Activated CD8-positive, alpha-beta memory T cell treated with anti-CD3 and anti-CD28 coated beads, Interleukin-2, amount 50 U/mL, for 1 hour (primary cell): ENCODE measurements at regions not wholly inside any gene's neighbourhood (a gene's known extent, or its start where the extent isn't known, plus 50 kb on each side); places are given as distances from the start of the nearest gene placed in this dataset.

Experiments used
- DNase-seq: peaks from one replicate; pipeline ENCODE4 v3.0.0-alpha.2; 2020; ENCODE audit errors: extremely low read depth

DNA sequence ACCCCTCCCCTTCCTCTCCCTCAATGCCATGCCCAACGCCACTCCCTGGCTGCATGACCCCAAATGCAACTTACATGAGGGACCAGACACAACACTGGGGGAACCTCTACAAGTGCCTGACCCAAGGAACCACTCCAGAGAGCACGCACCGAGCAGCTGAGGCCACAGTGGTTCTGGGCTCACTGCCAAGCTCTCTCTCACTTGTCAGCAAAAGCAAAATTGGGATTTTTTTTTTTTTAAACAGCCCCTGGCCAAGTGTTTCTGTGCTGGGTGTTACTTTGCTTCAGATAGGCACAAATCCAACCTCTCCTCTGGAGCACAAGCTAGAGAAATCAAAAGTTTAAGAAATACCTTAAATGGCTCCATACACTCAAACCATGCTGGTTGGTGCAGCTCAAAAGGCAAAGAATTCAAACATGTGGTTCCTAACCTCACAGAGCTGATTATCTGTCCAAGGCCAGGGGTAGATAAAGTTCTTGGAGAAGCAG is 363.0 kb downstream of the SETD4 start:
- no peak for DNase-seq

DNA sequence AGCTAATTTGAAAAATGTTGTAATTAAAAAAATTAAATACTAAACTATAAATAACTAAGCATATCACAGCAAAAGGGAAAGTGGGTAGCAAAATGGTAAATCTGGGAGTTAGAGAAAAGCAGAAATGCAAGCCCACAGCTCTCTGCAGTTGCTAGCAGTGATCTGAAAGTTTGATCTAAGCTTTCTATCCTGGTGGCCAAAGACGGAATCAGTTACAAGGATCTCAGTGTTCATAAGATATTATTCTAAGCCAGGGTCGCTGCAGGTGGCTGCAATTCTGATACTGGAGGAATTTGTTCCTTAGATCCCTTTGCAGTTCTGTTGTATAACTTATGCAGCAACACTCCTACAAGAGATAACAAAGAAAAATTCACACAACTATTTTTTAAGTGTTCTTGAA is 363.7 kb downstream of the SETD4 start:
- DNase-seq: no peak

DNA sequence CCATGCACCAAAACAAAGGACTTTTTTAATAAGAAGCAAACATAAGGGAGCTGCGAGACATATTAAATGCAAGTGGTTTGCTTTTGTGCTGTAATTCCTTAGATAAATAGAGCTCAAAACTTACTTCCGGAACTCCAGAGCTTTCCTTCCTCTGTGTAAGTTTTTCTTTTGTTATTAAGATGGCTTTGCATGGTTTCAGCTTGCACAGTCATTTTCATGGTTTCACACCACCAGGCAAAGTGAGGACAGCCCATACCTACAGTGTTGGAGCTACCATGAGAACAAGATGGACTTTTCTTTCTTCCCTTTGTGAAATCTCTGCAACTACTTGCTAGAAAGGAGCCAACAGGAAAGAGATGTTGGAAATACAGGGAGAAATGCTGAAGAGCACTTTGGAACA is 368.0 kb downstream of the SETD4 start:
- no peak for DNase-seq

GRCh38 chr21:35690436-35690835 is 369.9 kb downstream of the SETD4 start:
- no peak for DNase-seq

GRCh38 chr21:35686156-35686555 is 374.2 kb downstream of the SETD4 start:
- no peak for DNase-seq

DNA sequence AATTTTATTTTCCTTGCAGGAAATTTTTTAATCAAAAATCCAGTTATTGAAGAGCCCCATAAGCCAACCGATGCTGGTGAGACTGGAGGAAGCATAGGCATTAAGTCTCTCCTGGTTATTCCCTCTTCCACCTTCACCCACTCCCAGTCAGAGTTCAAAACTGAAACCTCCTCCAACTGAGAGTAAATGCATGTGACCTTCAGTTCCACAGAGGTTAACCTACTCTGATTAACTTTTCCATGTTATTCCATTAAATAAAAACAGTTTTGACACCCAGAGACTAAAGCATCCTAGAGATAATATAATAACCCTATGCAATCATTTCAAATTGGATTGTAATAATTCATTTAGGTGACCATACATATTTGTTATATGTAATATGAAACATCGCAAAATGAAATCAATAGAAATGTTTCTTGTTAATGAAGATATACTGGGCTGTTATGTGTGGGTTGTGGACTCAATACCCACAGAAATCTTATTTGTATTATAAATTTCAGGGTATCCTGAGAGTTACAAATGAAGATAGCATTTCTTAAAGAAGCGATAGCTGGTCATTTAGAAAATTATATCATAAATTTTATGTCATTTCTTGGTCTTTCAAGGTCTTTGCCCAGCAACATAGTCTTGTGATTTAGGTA is 376.5 kb downstream of the SETD4 start:
- no peak for DNase-seq

DNA sequence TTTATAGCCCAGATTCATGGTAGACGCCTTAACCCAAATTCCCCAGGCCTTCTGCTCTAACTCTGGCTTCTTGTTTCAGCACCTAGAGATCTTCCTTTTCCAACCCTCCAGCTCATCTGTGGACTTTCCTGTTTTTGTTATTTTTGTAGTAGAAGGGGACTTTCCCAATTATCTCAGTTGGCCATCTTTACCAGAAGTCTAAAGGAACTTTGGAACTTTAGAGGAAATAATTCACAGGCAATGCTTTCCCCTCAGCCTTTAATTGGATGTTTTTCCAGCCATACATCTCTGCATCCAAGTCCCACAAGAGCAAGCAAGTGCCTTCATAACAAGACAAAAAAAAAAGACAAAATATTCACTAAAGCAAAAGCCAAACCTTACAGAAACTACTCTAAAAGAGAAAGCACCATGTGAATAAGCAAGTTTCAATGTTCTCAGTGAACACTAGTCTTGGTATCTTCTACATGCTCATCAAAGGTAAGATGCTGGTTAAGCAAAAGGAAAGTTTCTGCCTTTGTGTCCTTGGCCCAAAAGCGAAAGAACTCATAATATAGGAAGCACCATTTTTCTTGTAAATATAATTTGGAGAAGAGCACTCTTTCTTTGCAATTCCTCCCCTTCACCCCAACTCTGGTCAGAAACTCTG is 377.3 kb downstream of the SETD4 start:
- DNase-seq: no peak

DNA sequence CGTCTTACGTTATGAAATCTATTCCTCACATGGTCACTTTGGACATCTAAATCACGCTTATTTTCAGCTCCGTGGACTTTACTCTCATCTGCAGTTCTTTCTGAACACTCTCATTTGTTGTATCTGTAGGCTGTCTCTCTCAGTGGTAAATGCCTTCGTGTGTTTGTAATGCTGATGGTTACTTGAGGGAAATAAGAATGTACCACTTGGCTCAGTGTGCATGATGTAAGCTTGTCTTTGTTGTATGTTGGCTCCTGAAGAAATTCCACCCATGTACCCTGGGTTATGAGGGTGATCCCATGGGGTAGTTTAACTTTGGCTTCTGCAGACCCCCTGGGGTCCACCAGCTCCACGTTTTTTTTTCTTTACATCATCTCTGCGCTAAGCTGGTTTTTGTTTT is 378.4 kb downstream of the SETD4 start:
- DNase-seq: no peak

GRCh38 chr21:35679076-35679475 is 381.2 kb downstream of the SETD4 start:
- DNase-seq: no peak

DNA sequence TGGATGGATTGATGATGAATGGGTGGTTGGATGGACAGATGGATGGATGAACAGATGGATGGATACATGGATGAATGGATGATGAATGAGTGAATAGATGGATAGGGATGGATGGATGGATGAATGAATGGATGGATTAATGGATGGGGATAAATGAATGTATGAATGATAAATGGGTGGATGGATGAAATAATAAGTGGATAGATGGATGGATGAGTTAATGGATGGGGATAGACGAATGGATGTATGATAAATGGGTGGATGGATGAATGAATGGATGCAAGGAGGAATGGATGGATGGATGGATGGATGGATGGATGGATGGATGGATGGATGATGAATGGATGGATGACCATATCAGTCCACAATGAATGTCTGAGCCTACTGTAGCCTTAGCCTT is 381.9 kb downstream of the SETD4 start:
- no peak for DNase-seq

- DNase-seq: no peak
These were observed 383.0 kb downstream of the SETD4 start for GRCh38 chr21:35677298-35677841.

- no peak for DNase-seq
These were observed 385.3 kb downstream of the SETD4 start for GRCh38 chr21:35674895-35675470.

DNA sequence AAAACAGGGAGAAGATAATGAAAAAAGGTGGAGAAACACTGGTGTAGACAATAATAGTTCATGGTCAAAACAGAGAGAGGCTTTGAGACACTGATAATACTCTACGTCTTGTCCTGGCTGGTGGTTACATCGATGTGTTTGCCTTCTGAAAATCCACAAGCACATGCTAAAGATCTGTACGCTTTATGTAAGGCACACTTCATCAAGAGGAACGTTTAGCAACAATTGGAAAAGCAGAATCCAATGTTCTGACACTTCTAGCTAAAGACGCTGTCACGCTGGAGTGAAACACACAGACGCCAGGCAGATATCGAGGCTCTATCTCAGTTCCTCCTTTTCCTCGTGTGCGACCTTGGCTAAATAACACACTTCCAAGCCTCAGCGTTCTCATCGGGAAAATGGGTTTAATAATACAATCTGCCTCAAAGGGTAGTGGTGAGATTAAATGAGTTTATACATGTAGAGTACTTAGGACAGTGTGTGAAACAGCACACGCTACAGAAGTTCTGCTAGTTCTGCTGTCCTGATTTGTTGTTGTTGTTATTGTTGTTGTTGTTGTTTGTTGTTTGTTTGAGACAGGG is 386.1 kb downstream of the SETD4 start:
- DNase-seq: no peak

DNA sequence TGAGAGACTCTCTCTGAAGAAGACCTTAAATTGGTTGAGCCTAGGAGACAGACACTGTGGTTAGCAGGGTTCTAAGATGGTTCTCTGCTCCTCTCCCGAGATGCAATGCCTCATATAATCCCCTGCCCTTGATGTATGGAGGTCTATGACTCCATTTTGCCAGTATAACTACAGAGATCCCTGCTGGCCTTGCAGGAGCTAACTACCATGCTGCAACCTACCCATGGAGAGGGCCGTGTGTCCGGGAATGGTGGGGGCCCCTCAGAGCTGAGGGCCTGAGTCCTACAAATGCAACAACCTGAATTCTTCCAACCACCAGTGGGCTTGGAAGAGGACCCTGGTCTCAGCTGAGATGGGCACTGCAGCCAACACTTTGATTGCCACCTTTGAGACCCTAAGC is 388.0 kb downstream of the SETD4 start:
- no peak for DNase-seq

DNA sequence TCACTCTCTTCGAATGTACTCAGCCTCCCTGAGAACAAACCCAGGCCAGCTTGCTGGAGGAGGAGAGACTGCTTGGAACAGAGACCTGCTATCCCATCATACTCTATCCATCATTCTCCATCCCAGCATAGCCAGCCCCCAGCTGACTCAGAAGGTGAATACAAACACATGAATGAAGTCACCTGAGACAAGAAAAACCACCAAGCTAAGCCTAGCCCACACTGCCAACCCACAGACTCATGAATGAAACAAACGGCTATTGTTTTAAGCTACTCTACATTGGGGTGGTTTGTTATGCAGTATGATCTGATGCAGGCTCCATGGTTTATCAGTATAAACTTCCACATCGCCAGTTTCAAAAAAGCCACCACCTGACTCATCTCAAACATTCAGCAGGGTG is 395.6 kb downstream of the SETD4 start:
- no peak for DNase-seq

DNA sequence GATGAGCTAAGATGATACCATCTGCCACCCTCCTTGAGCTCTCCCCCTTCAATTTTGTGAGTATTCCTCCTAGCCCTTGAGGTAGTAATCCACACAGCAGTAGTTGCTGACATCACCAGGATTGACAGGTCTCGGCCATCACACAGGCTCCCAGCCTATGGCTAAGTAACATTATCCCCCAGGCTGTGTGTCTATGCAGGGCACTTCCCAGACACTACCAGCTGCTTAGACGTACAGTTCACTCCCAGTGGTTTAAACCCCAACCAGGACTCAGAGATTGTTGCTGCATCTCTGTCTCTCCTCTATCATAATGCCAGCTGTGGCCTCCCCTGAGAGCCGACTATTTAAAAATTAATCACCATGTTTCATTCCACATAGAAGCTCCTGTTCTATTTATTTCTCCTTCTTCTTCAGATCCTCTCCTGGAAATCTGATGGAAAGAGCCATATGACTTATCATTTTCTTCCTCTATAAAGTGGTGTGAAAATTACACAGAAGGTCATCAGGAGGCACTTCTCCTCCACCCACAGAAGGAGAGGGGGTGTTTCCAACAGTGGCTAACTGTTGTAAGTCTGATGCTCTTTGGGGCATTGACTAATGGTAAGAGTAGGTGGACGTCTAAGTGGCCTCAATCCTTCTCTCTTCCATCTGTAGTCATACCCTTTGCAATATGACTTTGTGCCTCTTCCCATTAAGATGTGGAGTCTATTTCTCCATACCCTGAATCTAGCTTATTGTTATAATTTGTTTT is 396.3 kb downstream of the SETD4 start:
- DNase-seq: no peak

DNA sequence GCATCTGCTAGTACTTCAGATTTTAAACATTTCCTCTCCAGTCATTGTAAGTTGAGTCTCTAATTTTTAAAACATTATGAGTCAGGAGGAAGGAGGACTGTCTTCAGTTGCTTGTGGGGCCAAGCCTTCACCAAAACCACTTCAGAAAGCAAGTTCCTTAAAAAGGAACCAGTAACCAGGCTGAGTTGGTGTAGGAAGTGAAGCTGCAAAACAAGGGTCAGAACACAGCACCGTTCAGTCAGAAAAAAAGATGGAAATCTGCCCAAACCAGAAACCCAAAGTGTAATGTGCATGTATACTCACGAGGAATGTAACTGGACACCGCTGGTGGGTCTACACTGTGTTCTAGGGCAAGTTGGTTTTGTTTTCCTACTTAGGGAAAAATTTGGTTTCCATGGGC is 402.1 kb downstream of the SETD4 start:
- DNase-seq: no peak

DNA sequence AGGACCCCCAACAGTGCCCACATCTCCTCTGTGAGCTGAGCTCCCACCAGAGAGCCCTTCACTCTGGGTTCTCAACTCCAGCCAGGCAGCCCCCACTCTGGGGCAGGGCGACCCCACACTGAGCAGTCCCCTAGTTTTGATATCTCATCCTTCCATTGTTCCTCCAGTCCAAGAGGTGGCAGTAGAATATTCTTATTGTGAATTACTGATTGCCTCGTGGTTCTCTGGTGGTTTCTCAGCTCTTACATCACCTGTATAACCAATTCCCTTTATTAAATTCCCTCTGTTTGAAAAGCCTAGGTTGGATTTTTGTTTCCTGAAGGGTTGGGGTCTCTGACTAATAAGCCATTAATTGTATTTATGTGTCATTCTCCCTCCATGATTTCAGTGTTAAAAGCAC is 407.5 kb downstream of the SETD4 start:
- no peak for DNase-seq

DNA sequence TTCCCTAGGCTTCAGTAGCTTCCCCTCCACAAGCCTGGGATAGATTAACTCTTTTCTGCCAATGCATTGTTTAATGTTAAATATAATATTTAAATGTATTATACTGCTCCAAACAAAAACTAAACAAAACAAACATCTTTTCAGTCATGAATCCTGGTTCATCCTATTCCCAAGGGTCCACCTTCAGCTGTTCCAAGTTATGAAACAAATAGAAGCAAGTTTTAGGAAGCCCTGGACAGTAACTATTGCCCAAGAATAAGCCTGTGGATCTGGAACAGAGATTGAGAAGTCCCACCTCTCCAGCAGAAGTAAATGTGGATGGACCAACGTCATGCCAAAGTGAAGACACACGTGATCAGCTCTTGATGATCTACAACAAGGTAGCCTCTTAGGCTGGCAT is 408.1 kb downstream of the SETD4 start:
- no peak for DNase-seq

DNA sequence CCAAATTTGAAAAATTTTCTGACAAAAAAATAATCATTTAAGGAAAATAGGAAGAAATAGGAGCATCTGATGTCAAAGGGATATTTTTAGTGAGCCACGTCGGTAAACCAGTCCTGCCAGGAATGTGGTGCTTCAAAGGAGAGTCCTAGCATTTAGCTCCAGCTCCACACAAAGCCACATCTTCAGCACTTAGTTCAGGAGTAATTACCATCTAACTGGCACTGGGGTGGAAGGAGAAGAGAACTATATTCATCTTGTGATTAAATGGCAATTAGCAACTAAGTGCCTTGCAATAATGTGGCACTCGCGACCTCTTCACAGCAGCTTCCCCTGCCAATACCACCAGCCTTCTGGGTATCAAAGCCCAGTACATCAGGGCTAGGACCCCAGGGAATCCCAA is 409.1 kb downstream of the SETD4 start:
- DNase-seq: no peak

- no peak for DNase-seq
These were observed 411.1 kb downstream of the SETD4 start for GRCh38 chr21:35649186-35649585.

DNA sequence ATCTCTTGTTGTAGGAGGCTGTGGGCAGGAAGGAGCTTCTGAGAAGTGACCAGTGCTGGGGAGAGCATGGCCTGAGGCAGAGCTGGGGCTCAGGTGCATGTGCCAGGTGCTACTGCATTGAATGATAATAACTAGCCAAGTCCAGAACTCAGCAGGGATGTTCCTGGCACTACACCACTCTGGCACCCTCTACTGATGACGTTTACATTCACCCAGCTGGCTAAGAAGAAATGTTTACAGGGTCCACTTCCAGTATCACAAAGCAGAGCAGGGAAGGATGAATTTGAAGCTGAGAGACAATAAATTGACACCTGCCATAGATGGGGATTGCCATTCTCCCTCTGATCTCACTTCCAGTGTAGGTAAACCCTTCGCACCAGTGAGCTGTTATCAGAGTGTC is 411.8 kb downstream of the SETD4 start:
- DNase-seq: no peak
